ENCODE measurements at regions not wholly inside any gene's neighbourhood (a gene's known extent, or its start where the extent isn't known, plus 50 kb on each side); places are given as distances from the start of the nearest gene placed in this dataset.

- H3K36me3 ChIP-seq = no peaks in the 10 kb centered on the region
- no peaks in the 10 kb centered on the region for H3K27me3 ChIP-seq (replicated peaks; ENCODE audit: insufficient read depth)
- H3K4me3 ChIP-seq = no peak overlapping the region
- no peak overlapping the region for H3K27ac ChIP-seq
- no peak for TF ChIP-seq CTCF (IDR thresholded peaks at IDR 0.05)
- no peaks in the 10 kb centered on the region for H3K9me3 ChIP-seq
- DNase-seq (ENCODE audit: low spot score) (no peak), ATAC-seq (ENCODE audit: insufficient number of reproducible peaks, low FRiP score, low read depth) (no peak)
- no peaks in the 10 kb centered on the region for H3K4me1 ChIP-seq (ENCODE audit: control insufficient read depth in 1 of 2, low read depth in 2 of 2)
Measured at GRCh38 chr5:8523501-8523900, 654.6 kb downstream of the MTRR start.

- no peak for DNase-seq (ENCODE audit: low spot score)
- no peaks in the 10 kb centered on the region for H3K27me3 ChIP-seq (replicated peaks; ENCODE audit: insufficient read depth)
- H3K4me3 ChIP-seq = no peak overlapping the region
- H3K4me1 ChIP-seq (ENCODE audit: control insufficient read depth in 1 of 2, low read depth in 2 of 2) = no peaks in the 10 kb centered on the region
- H3K36me3 ChIP-seq = no peaks in the 10 kb centered on the region
- H3K27ac ChIP-seq = no peak overlapping the region
- TF ChIP-seq CTCF (IDR thresholded peaks at IDR 0.05) = no peak
- H3K9me3 ChIP-seq = no peaks in the 10 kb centered on the region
- no peak for ATAC-seq (ENCODE audit: insufficient number of reproducible peaks, low FRiP score, low read depth)
Measured at GRCh38 chr5:8525819-8526218, 656.9 kb downstream of the MTRR start.

- Histone ChIP-seq H3K27me3 (replicated peaks; ENCODE audit: insufficient read depth) (no peaks in the 10 kb centered on the region), H3K36me3 (no peaks in the 10 kb centered on the region), H3K4me1 (ENCODE audit: control insufficient read depth in 1 of 2, low read depth in 2 of 2) (no peaks in the 10 kb centered on the region), H3K9me3 (no peaks in the 10 kb centered on the region), H3K27ac (no peak overlapping the region), H3K4me3 (no peak overlapping the region)
- ATAC-seq (ENCODE audit: insufficient number of reproducible peaks, low FRiP score, low read depth) (no peak), DNase-seq (ENCODE audit: low spot score) (no peak)
- no peak for TF ChIP-seq CTCF (IDR thresholded peaks at IDR 0.05)
Measured at GRCh38 chr5:8528106-8528505, 659.2 kb downstream of the MTRR start.

- TF ChIP-seq CTCF (IDR thresholded peaks at IDR 0.05) = no peak
- H3K27ac ChIP-seq = no peak overlapping the region
- ATAC-seq (ENCODE audit: insufficient number of reproducible peaks, low FRiP score, low read depth) = no peak
Measured at GRCh38 chr5:8538821-8539220, 669.9 kb downstream of the MTRR start.

GRCh38 chr5:8540317-8540716, 671.4 kb downstream of the MTRR start:
- TF ChIP-seq CTCF (IDR thresholded peaks at IDR 0.05) = no peak

More at GRCh38 chr5:8538821-8539220, 669.9 kb downstream of the MTRR start:
- Histone ChIP-seq H3K4me3 (no peak overlapping the region), H3K36me3 (no peaks in the 10 kb centered on the region), H3K9me3 (no peaks in the 10 kb centered on the region), H3K27me3 (replicated peaks; ENCODE audit: insufficient read depth) (no peaks in the 10 kb centered on the region), H3K4me1 (ENCODE audit: control insufficient read depth in 1 of 2, low read depth in 2 of 2) (no peaks in the 10 kb centered on the region)
- DNase-seq (ENCODE audit: low spot score) = no peak

More at GRCh38 chr5:8540317-8540716, 671.4 kb downstream of the MTRR start:
- no peaks in the 10 kb centered on the region for H3K4me1 ChIP-seq (ENCODE audit: control insufficient read depth in 1 of 2, low read depth in 2 of 2)
- no peaks in the 10 kb centered on the region for H3K27me3 ChIP-seq (replicated peaks; ENCODE audit: insufficient read depth)
- no peak overlapping the region for H3K4me3 ChIP-seq
- no peak overlapping the region for H3K27ac ChIP-seq
- DNase-seq (ENCODE audit: low spot score) (no peak), ATAC-seq (ENCODE audit: insufficient number of reproducible peaks, low FRiP score, low read depth) (no peak)
- H3K9me3 ChIP-seq = no peaks in the 10 kb centered on the region
- no peaks in the 10 kb centered on the region for H3K36me3 ChIP-seq

Data from thoracic aorta (tissue), 2 donors.